Ishikawa (cell line): ENCODE measurements at regions not wholly inside any gene's neighbourhood (a gene's known extent, or its start where the extent isn't known, plus 50 kb on each side); places are given as distances from the start of the nearest gene placed in this dataset.

Experiments
- CEBPB ChIP-seq: IDR thresholded peaks from 2 replicates; pipeline ENCODE4 v1.6.1; 2012
- CREB1 ChIP-seq: IDR thresholded peaks from 2 replicates; pipeline ENCODE4 v1.6.1; 2012; ENCODE audit warnings: low read depth
- EGR1 ChIP-seq: IDR thresholded peaks from 2 replicates; pipeline ENCODE4 v1.6.1; 2012
- EP300 ChIP-seq: IDR thresholded peaks from 2 replicates; pipeline ENCODE4 v1.6.1; 2012; ENCODE audit warnings: borderline replicate concordance
- FOXM1 ChIP-seq: IDR thresholded peaks from 2 replicates; pipeline ENCODE4 v1.6.1; 2012; ENCODE audit warnings: low read depth, borderline replicate concordance
- NFIC ChIP-seq: IDR thresholded peaks from 2 replicates; pipeline ENCODE4 v1.6.1; 2012
- RAD21 ChIP-seq: IDR thresholded peaks from 2 replicates; pipeline ENCODE4 v1.6.1; 2012; ENCODE audit warnings: low read depth
- TAF1 ChIP-seq: IDR thresholded peaks from 2 replicates; pipeline ENCODE4 v1.6.1; 2012; ENCODE audit warnings: low read depth, mild to moderate bottlenecking
- TCF12 ChIP-seq: IDR thresholded peaks from 2 replicates; pipeline ENCODE4 v1.6.1; 2012; ENCODE audit warnings: low read depth
- TEAD4 ChIP-seq: IDR thresholded peaks from 2 replicates; pipeline ENCODE4 v1.6.1; 2012
- USF1 ChIP-seq: IDR thresholded peaks from 2 replicates; pipeline ENCODE4 v1.6.1; 2012
- YY1 ChIP-seq: IDR thresholded peaks from 2 replicates; pipeline ENCODE4 v1.6.1; 2012; ENCODE audit warnings: low read depth
- ZBTB7A ChIP-seq: IDR thresholded peaks from 2 replicates; pipeline ENCODE4 v1.6.1; 2012; ENCODE audit warnings: low read depth
- TF ChIP-seq, protein P1 (sequence below): IDR thresholded peaks from 2 replicates; pipeline ENCODE4 v1.6.1; 2012; ENCODE audit warnings: low read depth, mild to moderate bottlenecking
- TF ChIP-seq, protein P2 (sequence below): IDR thresholded peaks from 2 replicates; pipeline ENCODE4 v1.6.1; 2012

DNA sequence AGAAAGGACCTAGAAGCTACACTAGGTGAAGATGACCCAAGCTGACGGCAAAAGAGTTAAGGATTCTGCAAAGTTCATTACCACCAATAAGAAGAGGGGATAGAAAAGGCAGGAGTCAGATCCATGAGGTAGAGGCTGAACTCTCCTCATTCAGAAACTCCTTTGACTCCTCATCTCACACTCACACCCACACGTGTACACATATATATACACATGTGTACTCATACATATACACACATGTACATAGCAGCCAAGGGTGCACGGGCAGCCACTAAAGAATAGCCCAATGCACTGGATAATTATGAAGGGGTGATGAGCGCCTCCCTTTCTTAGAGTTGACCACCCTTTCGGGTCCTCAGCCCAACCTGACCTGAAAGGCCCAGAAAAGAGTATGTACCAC, 476.8 kb downstream of the NTRK3 start:
- TF ChIP-seq TAF1 (no peak), EP300 (no peak), YY1 (no peak), USF1 (no peak), CREB1 (no peak), FOXM1 (no peak), RAD21 (no peak), ZBTB7A (no peak), TEAD4 (no peak), EGR1 (no peak), NFIC (no peak), CEBPB (no peak)
- TF ChIP-seq, protein P1, sequence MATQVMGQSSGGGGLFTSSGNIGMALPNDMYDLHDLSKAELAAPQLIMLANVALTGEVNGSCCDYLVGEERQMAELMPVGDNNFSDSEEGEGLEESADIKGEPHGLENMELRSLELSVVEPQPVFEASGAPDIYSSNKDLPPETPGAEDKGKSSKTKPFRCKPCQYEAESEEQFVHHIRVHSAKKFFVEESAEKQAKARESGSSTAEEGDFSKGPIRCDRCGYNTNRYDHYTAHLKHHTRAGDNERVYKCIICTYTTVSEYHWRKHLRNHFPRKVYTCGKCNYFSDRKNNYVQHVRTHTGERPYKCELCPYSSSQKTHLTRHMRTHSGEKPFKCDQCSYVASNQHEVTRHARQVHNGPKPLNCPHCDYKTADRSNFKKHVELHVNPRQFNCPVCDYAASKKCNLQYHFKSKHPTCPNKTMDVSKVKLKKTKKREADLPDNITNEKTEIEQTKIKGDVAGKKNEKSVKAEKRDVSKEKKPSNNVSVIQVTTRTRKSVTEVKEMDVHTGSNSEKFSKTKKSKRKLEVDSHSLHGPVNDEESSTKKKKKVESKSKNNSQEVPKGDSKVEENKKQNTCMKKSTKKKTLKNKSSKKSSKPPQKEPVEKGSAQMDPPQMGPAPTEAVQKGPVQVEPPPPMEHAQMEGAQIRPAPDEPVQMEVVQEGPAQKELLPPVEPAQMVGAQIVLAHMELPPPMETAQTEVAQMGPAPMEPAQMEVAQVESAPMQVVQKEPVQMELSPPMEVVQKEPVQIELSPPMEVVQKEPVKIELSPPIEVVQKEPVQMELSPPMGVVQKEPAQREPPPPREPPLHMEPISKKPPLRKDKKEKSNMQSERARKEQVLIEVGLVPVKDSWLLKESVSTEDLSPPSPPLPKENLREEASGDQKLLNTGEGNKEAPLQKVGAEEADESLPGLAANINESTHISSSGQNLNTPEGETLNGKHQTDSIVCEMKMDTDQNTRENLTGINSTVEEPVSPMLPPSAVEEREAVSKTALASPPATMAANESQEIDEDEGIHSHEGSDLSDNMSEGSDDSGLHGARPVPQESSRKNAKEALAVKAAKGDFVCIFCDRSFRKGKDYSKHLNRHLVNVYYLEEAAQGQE: no peak

- TF ChIP-seq FOXM1 (no peak), ZBTB7A (no peak), USF1 (no peak), EGR1 (no peak), TEAD4 (no peak), NFIC (no peak), YY1 (no peak), TCF12 (no peak), CEBPB (no peak), EP300 (no peak), CREB1 (no peak), TAF1 (no peak), RAD21 (no peak)
- TF ChIP-seq, protein P2, sequence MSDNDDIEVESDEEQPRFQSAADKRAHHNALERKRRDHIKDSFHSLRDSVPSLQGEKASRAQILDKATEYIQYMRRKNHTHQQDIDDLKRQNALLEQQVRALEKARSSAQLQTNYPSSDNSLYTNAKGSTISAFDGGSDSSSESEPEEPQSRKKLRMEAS: no peak
- TF ChIP-seq, protein P1: no peak
These were observed 478.2 kb downstream of the NTRK3 start for GRCh38 chr15:87778358-87778757.

DNA sequence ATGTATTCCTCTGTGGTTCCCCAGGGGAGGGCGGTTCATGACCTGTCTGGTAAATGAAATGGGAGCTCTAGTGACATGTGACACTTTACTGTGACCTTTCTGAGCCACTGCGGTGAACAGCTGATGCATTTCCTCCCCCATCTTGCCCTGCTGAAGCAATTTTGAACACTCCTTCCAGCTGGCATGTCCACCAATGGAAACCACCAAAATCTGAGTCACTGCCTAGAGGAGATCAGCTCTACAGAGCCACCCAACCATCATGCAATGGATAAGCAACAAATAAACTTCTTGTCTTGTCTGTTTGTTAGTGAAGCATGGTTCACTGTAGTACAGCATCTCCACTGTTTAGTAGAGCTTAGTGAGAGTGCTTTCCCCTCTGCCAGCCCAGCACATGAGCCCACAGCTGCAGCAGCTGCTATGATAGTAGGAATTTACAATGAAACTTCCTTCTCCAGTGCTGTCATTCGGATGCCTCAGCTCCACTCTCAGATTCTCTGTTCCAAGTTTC, 479.4 kb downstream of the NTRK3 start:
- no peak for TF ChIP-seq TEAD4

GRCh38 chr15:87767516-87767915, 489.0 kb downstream of the NTRK3 start:
- TF ChIP-seq TEAD4 (no peak), CEBPB (no peak), FOXM1 (no peak)
- TF ChIP-seq, protein P2: no peak

- TF ChIP-seq TEAD4 (no peak), TAF1 (no peak), CEBPB (no peak), RAD21 (no peak), NFIC (no peak), USF1 (no peak), CREB1 (no peak), EGR1 (no peak)
- TF ChIP-seq, protein P1: no peak
- TF ChIP-seq, protein P2: no peak
These were observed 491.9 kb downstream of the NTRK3 start for GRCh38 chr15:87764461-87765240.
